Mucosa of descending colon (tissue), 3 donors: ENCODE measurements at regions not wholly inside any gene's neighbourhood (a gene's known extent, or its start where the extent isn't known, plus 50 kb on each side); places are given as distances from the start of the nearest gene placed in this dataset.

ENCODE experiments used
- ATAC-seq: fragments of 200-7000 bp; cut with Tn5 transposase; one replicate; pipeline ENCODE4 v1.9.1; 2020; ENCODE audit warnings: mild to moderate bottlenecking, moderate library complexity
- DNase-seq, 3 donors: peaks; one replicate each; pipeline ENCODE4 v3.0.0-alpha.2; 2020
- H3K36me3 ChIP-seq: fragments of 200-600 bp; one replicate; pipeline ENCODE4 v1.8.0; 2021; ENCODE audit warnings: low read depth, mild to moderate bottlenecking
- H3K4me1 ChIP-seq: fragments of 200-600 bp; one replicate; pipeline ENCODE4 v1.8.0; 2021; ENCODE audit warnings: low read depth, mild to moderate bottlenecking
- H3K4me3 ChIP-seq: fragments of 200-600 bp; one replicate; pipeline ENCODE4 v1.8.0; 2021; ENCODE audit warnings: mild to moderate bottlenecking
- H3K9me3 ChIP-seq: fragments of 200-600 bp; one replicate; pipeline ENCODE4 v1.8.0; 2021; ENCODE audit warnings: mild to moderate bottlenecking
- intact Hi-C, 2 donors: fragments of 100-400 bp; cut with DNase I in 1 of 2; cut with micrococcal nuclease in 1 of 2; formaldehyde crosslinking; loops; one replicate each; pipeline versions ENCODE4 v1.11.0 to v1.11.1; 2022; cut with DNase I, micrococcal nuclease
- TF ChIP-seq, protein P1 (sequence below): fragments of 200-600 bp; IDR thresholded peaks from one replicate; pipeline ENCODE4 v1.8.0; 2022; ENCODE audit warnings: antibody characterized with exemption, mild to moderate bottlenecking
- donor health status: DM: no; HTN: no; CAD: no; lungs with moderate emphysema.
- donor health status: DM: no; HTN: no; CAD: no.
- donor health status: DM: no; HTN: yes; CAD: no.

DNA sequence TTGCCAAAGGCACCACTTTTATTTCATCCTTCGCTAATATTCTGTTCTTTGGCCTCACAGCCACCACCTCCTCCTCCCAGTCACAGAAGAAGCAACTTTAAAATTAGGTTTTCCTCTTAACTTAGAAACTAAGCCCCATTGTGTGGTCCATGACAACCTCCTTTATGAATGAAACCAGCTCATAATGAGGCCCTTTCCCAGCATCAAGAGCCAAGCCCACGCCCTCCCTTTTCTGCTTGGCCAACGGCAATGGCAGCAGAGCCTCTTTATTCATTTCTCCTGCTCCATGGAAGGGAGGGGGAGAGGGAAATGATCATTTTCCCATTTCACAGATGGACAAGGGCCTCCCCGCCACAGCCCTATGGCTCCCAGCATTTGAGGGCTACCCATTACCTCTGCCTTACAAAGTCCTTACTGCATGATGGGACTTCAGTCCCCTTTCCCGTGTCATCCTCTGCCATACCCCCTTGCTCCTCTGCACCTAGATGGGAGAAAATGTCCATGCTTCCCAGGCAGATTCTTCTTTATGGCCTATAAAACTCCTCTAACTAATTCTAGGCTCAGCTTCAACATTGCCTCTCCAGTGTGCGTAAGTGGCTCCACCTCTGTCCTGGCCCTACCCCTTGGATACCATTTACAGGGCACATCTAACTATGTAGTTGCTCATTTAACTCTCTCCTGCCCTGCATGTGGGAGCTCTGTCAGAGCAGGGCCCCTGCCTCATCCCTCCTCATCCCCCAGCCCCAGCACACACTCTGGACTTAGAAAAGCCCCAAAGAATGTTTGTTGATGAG lies 475.5 kb downstream of the RPS24 start:
- no peak for DNase-seq
- no peak overlapping the region for H3K4me3 ChIP-seq
- H3K9me3 ChIP-seq, result no peaks in the 10 kb centered on the region
- no peak for ATAC-seq
- intact Hi-C loops, result no loop called here
- no peaks in the 10 kb centered on the region for H3K36me3 ChIP-seq
- no peaks in the 10 kb centered on the region for H3K4me1 ChIP-seq
- TF ChIP-seq, protein P1, sequence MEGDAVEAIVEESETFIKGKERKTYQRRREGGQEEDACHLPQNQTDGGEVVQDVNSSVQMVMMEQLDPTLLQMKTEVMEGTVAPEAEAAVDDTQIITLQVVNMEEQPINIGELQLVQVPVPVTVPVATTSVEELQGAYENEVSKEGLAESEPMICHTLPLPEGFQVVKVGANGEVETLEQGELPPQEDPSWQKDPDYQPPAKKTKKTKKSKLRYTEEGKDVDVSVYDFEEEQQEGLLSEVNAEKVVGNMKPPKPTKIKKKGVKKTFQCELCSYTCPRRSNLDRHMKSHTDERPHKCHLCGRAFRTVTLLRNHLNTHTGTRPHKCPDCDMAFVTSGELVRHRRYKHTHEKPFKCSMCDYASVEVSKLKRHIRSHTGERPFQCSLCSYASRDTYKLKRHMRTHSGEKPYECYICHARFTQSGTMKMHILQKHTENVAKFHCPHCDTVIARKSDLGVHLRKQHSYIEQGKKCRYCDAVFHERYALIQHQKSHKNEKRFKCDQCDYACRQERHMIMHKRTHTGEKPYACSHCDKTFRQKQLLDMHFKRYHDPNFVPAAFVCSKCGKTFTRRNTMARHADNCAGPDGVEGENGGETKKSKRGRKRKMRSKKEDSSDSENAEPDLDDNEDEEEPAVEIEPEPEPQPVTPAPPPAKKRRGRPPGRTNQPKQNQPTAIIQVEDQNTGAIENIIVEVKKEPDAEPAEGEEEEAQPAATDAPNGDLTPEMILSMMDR, result no peak

DNA sequence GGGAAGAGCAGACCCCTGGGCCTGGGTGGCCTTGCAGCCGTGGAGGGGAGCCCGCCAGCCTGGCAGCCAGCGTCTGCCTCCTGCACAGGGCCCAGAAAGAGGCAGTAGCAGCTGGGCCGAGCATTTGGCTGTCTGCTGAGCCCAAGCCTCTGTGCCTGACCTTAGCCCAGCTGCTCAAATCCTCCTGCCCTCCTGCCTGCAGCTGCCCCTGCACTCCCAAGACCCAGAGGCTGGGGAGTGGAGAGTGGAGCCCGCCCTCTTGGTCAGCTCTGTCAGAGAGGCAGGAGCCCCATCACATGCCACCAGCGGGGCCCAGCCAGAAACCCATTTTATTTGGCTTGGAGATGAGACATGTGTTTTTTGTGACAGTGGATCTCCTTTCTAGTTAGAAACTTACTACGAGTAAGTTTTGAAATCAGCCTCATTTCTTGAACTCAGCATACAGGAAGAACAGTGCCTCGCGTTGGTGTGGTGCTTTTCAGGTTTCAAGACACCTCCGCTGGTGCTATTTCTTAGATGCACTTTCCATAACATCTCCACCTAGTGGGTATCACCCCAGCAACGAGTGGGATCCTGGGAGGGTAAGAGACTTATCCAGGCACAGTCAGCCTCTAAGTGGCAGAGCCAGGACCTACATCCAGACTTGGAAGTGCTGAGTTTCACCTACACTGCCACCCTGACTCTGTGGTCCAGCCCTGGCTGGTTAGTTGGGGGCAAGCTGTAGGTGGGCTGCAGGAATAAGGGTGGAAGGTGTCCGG lies 477.1 kb downstream of the RPS24 start:
- H3K4me1 ChIP-seq, result no peaks in the 10 kb centered on the region
- no peaks in the 10 kb centered on the region for H3K36me3 ChIP-seq
- no peaks in the 10 kb centered on the region for H3K9me3 ChIP-seq
- intact Hi-C loops, result no loop called here
- no peak for DNase-seq
- peak; percentile 14 for ATAC-seq
- no peak overlapping the region for H3K4me3 ChIP-seq
- TF ChIP-seq, protein P1, result no peak

DNA sequence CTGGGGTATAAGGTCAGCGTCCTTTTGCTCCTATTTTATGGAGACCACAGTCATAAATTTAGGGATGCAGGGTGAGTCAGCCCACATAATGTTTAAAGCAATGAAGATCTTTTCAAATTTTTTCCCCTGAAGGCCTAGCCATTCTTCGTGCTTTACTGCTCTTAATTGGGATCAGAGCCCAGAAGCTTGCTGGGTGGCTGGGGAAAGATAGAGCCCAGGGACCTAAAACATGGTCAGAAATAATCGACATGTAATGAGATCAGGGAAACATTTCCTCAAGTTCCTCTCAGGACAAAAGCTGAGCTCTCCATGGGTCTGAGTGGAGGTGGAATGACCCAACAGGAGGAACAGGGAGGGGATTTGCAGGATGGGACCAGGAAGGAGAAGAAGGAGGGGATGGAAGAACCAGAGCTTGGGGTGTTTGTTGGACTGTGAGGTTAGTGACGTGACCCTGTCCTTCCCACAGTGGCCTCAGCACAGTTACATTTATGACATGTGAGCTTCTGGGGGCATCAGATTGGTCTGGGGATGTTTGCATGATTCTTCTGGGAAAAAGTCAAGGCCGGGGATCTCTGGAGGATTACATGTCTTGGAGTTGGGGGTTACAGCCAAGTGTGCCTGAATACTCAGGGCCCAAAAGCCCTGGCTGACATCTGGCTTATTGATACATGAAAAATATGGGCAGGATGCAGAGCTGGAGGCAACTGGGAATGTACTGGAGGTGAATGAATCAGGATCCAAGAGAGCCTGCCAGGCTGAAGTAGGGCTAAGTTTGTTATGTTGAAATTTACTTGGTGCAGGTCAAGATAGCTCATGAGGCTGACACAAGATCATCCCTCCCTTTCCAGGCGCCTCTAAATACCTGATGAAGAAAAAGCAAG lies 477.9 kb downstream of the RPS24 start:
- intact Hi-C loops, result no loop called here
- DNase-seq, result no peak
- Histone ChIP-seq H3K9me3 (no peaks in the 10 kb centered on the region), H3K4me1 (no peaks in the 10 kb centered on the region), H3K4me3 (no peak overlapping the region), H3K36me3 (no peaks in the 10 kb centered on the region)
- TF ChIP-seq, protein P1, result no peak
- no peak for ATAC-seq

DNA sequence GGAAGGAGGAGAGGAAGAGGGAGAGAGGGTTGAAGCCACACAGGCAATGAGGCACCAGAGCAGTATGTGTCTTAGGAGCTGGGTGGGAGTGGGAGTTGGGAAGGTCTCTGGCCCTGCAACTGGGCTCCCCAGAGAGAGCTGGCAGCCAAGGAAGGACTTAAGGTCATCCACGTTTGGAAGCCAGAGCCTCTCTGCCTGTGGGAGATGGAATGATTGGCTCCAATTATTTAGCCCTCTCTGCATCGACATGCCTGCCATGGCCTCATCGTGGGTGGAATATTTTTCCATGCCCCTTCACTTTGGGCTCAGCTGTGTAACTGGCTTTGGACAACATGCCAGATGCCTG lies 478.5 kb downstream of the RPS24 start:
- Histone ChIP-seq H3K4me1 (no peaks in the 10 kb centered on the region), H3K36me3 (no peaks in the 10 kb centered on the region), H3K9me3 (no peaks in the 10 kb centered on the region), H3K4me3 (no peak overlapping the region)
- ATAC-seq (no peak), DNase-seq (no peak)
- intact Hi-C loops, result no loop called here
- TF ChIP-seq, protein P1, result no peak

DNA sequence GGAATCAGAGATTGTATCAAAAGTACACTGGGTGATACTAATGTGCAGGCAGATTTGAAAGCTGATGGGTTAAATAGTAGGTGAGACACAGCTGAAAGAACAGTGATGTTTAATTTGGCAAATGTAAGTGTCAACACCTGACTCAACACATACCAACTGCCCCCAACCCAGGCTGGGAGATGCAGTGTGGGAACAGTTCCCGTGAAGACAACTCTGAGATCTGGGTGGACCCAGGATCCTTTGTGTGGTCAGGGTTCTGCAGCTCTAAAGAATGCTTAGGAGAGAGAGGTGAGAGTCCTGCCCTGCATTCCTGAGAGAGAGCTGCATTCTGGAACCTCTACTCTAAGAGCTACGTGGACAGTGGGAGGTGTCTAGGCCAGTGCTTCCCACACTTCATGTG lies 479.7 kb downstream of the RPS24 start:
- H3K9me3 ChIP-seq, result no peaks in the 10 kb centered on the region

More for the DNA sequence above, 479.7 kb downstream of the RPS24 start:
- no peak overlapping the region for H3K4me3 ChIP-seq
- no peaks in the 10 kb centered on the region for H3K4me1 ChIP-seq
- intact Hi-C loops, result no loop called here
- TF ChIP-seq, protein P1, result no peak
- no peaks in the 10 kb centered on the region for H3K36me3 ChIP-seq
- DNase-seq (no peak), ATAC-seq (no peak)
